Breast epithelium (tissue), 3 donors: ENCODE measurements at regions not wholly inside any gene's neighbourhood (a gene's known extent, or its start where the extent isn't known, plus 50 kb on each side); places are given as distances from the start of the nearest gene placed in this dataset.

Source experiments
- POLR2A ChIP-seq: fragments of 450-650 bp; IDR thresholded peaks from one replicate; pipeline ENCODE4 v1.6.1; 2016; ENCODE audit warnings: antibody characterized with exemption, mild to moderate bottlenecking, moderate library complexity
- POLR2AphosphoS5 ChIP-seq, 3 donors: sonication (generic); formaldehyde crosslinking; IDR thresholded peaks; one replicate each; pipeline ENCODE4 v1.6.1; 2017; ENCODE audit warnings: antibody characterized with exemption in 3 of 3
- TF ChIP-seq, protein P1 (sequence below), 3 donors: fragments of 450-650 bp; IDR thresholded peaks; one replicate each; pipeline ENCODE4 v1.5.1; 2016 to 2017; ENCODE audit warnings: antibody characterized with exemption in 3 of 3, mild to moderate bottlenecking in 3 of 3, moderate library complexity in 3 of 3

DNA sequence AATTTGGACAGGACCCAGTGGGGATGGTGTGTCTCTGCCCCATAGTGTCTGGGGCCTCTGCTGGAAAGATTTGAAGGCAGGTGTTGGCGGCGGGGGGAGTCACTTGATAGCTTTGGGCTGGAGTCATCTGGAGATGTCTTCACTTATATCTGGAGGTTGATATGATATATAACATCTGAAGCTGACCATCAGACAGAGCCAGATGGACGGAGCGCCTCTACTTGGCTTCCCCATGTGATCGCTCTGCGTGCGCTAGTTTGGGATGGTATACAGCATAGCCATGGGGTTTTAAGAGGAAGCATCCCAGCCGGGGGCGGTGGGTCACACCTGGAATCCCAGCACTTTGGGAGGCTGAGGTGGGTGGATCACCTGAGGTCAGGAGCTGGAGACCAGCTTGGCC is 130.7 kb upstream of the NLRP1 start:
- TF ChIP-seq POLR2A, result no peak
- TF ChIP-seq, protein P1, sequence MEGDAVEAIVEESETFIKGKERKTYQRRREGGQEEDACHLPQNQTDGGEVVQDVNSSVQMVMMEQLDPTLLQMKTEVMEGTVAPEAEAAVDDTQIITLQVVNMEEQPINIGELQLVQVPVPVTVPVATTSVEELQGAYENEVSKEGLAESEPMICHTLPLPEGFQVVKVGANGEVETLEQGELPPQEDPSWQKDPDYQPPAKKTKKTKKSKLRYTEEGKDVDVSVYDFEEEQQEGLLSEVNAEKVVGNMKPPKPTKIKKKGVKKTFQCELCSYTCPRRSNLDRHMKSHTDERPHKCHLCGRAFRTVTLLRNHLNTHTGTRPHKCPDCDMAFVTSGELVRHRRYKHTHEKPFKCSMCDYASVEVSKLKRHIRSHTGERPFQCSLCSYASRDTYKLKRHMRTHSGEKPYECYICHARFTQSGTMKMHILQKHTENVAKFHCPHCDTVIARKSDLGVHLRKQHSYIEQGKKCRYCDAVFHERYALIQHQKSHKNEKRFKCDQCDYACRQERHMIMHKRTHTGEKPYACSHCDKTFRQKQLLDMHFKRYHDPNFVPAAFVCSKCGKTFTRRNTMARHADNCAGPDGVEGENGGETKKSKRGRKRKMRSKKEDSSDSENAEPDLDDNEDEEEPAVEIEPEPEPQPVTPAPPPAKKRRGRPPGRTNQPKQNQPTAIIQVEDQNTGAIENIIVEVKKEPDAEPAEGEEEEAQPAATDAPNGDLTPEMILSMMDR (IDR thresholded peaks at IDR 0.05), result no peak
- no peak for TF ChIP-seq POLR2AphosphoS5 (IDR thresholded peaks at IDR 0.05)
